MM.1S (cell line): ENCODE measurements at regions not wholly inside any gene's neighbourhood (a gene's known extent, or its start where the extent isn't known, plus 50 kb on each side); places are given as distances from the start of the nearest gene placed in this dataset.

ENCODE experiments used
- DNase-seq: peaks from one replicate; pipeline ENCODE4 v3.0.0-alpha.2; 2015
- H2AFZ ChIP-seq: fragments of 300-600 bp; sonication (generic); 2 replicates; pipeline ENCODE4 v1.6.0; 2016; ENCODE audit warnings: antibody characterized with exemption, low read length
- H3F3A ChIP-seq: fragments of 300-600 bp; sonication (generic); 2 replicates; pipeline ENCODE4 v1.6.1; 2016; ENCODE audit warnings: mild to moderate bottlenecking, antibody characterized with exemption, low read length, moderate library complexity, mixed read lengths; ENCODE audit not compliant: insufficient read depth
- H3K27ac ChIP-seq: fragments of 300-600 bp; sonication (generic); 2 replicates; pipeline ENCODE4 v1.5.1; 2016; ENCODE audit warnings: mild to moderate bottlenecking, low read length
- H3K27me3 ChIP-seq: fragments of 300-600 bp; sonication (generic); replicated peaks from 2 replicates; pipeline ENCODE4 v1.6.0; 2016; ENCODE audit warnings: low read length; ENCODE audit not compliant: insufficient read depth
- H3K36me3 ChIP-seq: fragments of 300-600 bp; sonication (generic); replicated peaks from 2 replicates; pipeline ENCODE4 v1.6.1; 2016; ENCODE audit warnings: mild to moderate bottlenecking, low read length, mixed read lengths; ENCODE audit not compliant: insufficient read depth
- H3K4me1 ChIP-seq: fragments of 300-600 bp; sonication (generic); 2 replicates; pipeline ENCODE4 v1.6.1; 2016; ENCODE audit warnings: low read length, mixed read lengths
- H3K4me2 ChIP-seq: fragments of 300-600 bp; sonication (generic); 2 replicates; pipeline ENCODE4 v1.6.0; 2016; ENCODE audit warnings: low read depth, low read length
- H3K4me3 ChIP-seq: fragments of 300-600 bp; sonication (generic); 2 replicates; pipeline ENCODE4 v1.5.1; 2016; ENCODE audit warnings: low read length, mixed read lengths
- H3K79me2 ChIP-seq: fragments of 300-600 bp; sonication (generic); 2 replicates; pipeline ENCODE4 v1.6.1; 2016; ENCODE audit warnings: mixed run types, low read length, mixed read lengths
- H3K9ac ChIP-seq: fragments of 300-600 bp; sonication (generic); 2 replicates; pipeline ENCODE4 v1.6.1; 2016; ENCODE audit warnings: low read length, mixed read lengths
- H3K9me2 ChIP-seq: fragments of 300-600 bp; sonication (generic); replicated peaks from 2 replicates; pipeline ENCODE4 v1.6.1; 2016; ENCODE audit warnings: mild to moderate bottlenecking, low read length, mixed read lengths; ENCODE audit not compliant: insufficient read depth
- H3K9me3 ChIP-seq: fragments of 300-600 bp; sonication (generic); replicated peaks from 2 replicates; pipeline ENCODE4 v1.6.1; 2016; ENCODE audit warnings: mild to moderate bottlenecking, low read length, mixed read lengths; ENCODE audit not compliant: insufficient read depth
- H4K20me1 ChIP-seq: fragments of 300-600 bp; sonication (generic); 2 replicates; pipeline ENCODE4 v1.6.1; 2016; ENCODE audit warnings: mild to moderate bottlenecking, low read length, moderate library complexity, mixed read lengths; ENCODE audit not compliant: insufficient read depth
- EZH2 ChIP-seq: fragments of 300-600 bp; sonication (generic); optimal IDR thresholded peaks from 2 replicates; pipeline ENCODE3; 2017; ENCODE audit warnings: low read depth, mild to moderate bottlenecking, antibody characterized with exemption, low read length, mixed read lengths
- EZH2phosphoT487 ChIP-seq: fragments of 300-600 bp; sonication (generic); IDR thresholded peaks from 2 replicates; pipeline ENCODE4 v1.6.1; 2018; ENCODE audit warnings: antibody characterized with exemption, low read length
- TF ChIP-seq, protein P1 (sequence below): fragments of 300-600 bp; sonication (generic); IDR thresholded peaks from 2 replicates; pipeline ENCODE4 v1.5.1; 2016; ENCODE audit warnings: antibody characterized with exemption, low read length, mixed read lengths

DNA sequence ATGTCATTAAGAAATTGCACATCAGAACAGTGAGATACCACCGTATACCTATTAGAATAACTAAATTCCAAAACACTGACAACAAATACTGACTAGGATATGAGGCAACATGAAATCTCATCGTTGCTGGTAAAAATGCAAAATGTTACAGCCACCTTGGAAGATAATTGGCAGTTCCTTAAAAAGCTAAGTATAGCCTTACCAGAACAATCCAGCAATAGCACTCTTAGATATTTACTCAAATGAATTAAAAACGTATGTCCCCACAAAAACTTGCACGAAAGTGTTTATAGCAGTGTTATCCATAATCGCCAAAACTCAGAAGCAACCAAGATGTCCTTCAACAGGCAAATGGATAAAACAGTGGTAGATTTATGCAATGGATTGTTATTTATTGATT is 241.7 kb downstream of the EPHA4 start:
- H4K20me1 ChIP-seq = no peaks in the 10 kb centered on the region
- no peaks in the 10 kb centered on the region for H3K27me3 ChIP-seq
- no peak overlapping the region for H3K9ac ChIP-seq
- H3K9me3 ChIP-seq = no peaks in the 10 kb centered on the region
- no peak overlapping the region for H3K4me2 ChIP-seq
- H3K36me3 ChIP-seq = no peaks in the 10 kb centered on the region
- no peaks in the 10 kb centered on the region for H3K9me2 ChIP-seq
- H3K4me1 ChIP-seq = no peaks in the 10 kb centered on the region
- no peak overlapping the region for H3K4me3 ChIP-seq
- TF ChIP-seq, protein P1, sequence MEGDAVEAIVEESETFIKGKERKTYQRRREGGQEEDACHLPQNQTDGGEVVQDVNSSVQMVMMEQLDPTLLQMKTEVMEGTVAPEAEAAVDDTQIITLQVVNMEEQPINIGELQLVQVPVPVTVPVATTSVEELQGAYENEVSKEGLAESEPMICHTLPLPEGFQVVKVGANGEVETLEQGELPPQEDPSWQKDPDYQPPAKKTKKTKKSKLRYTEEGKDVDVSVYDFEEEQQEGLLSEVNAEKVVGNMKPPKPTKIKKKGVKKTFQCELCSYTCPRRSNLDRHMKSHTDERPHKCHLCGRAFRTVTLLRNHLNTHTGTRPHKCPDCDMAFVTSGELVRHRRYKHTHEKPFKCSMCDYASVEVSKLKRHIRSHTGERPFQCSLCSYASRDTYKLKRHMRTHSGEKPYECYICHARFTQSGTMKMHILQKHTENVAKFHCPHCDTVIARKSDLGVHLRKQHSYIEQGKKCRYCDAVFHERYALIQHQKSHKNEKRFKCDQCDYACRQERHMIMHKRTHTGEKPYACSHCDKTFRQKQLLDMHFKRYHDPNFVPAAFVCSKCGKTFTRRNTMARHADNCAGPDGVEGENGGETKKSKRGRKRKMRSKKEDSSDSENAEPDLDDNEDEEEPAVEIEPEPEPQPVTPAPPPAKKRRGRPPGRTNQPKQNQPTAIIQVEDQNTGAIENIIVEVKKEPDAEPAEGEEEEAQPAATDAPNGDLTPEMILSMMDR = no peak
- TF ChIP-seq EZH2phosphoT487 = no peak
- TF ChIP-seq EZH2 = no peak
- H3F3A ChIP-seq = no peaks in the 10 kb centered on the region
- no peak overlapping the region for H3K27ac ChIP-seq
- H2AFZ ChIP-seq = no peak overlapping the region
- no peak for DNase-seq
- no peaks in the 10 kb centered on the region for H3K79me2 ChIP-seq

DNA sequence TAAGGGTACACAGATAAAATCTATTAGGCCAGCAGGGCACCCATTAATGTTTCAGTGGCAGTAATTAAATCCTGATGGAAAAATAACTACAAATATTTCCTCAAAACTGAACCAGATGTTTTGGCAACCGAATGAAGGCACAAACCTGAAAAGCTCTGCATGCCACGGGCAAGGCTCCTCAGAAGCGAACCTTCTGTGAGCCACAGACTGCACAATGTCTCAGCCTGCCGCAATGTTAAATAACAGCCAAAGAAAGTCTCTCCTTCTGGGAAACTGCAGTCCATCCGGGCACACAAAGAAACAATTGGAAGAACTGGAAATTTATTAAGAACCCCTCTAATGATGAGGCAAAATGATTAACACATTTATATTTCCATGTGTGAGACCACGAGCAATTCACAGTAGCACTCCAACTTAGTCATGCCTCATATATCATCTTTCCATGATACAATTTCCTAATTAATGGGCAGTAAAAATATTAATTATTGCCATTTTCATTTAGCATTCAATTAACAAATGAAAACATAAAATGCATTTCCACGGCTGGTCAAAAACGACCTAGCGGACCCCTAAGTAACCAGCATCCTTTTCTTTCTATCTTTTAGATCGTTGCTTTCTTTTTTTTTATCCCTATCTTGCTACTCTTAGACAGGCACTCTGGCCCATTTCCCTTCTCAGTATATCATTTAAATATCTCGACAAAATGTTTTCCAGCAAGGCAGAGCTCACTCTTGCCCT is 237.5 kb downstream of the EPHA4 start:
- no peak overlapping the region for H2AFZ ChIP-seq
- no peak overlapping the region for H3K9ac ChIP-seq
- H3K36me3 ChIP-seq = no peaks in the 10 kb centered on the region
- TF ChIP-seq EZH2 (no peak), EZH2phosphoT487 (no peak)
- TF ChIP-seq, protein P1 = no peak
- no peak overlapping the region for H3K4me3 ChIP-seq
- H3K27me3 ChIP-seq = no peaks in the 10 kb centered on the region
- no peak for DNase-seq
- no peaks in the 10 kb centered on the region for H4K20me1 ChIP-seq
- H3K9me2 ChIP-seq = no peaks in the 10 kb centered on the region
- no peaks in the 10 kb centered on the region for H3K9me3 ChIP-seq
- H3K27ac ChIP-seq = no peak overlapping the region
- no peaks in the 10 kb centered on the region for H3K79me2 ChIP-seq
- no peak overlapping the region for H3K4me2 ChIP-seq
- no peaks in the 10 kb centered on the region for H3F3A ChIP-seq
- H3K4me1 ChIP-seq = no peaks in the 10 kb centered on the region

DNA sequence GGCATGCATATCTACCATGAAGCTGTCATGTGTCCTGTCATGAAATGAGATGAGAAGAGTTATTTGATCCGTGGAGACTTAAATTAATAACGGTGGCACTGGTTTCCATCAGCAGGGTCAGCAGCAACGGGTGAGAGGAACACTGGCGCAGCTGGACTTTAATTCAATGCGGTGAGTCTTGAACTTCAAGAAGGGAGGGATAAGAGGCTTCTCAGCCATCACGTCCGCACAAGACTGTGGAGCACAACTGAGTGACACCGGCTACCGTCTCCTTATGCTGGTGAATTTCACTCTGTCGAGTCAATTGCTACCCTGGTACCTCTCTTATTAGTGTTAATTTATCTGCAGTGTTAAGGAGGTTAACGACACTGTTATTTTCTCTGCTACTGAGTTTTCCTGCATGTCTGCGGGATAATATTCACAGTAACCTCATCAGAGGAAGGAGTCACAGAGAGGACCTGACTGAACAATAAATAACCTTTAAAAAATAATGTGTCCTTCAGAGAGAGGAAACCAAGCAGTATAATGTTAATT is 236.8 kb downstream of the EPHA4 start:
- Histone ChIP-seq H3K27ac (no peak overlapping the region), H2AFZ (no peak overlapping the region), H3K4me2 (no peak overlapping the region), H3K4me3 (no peak overlapping the region), H3K9me2 (no peaks in the 10 kb centered on the region), H3F3A (no peaks in the 10 kb centered on the region), H4K20me1 (no peaks in the 10 kb centered on the region), H3K27me3 (no peaks in the 10 kb centered on the region), H3K9me3 (no peaks in the 10 kb centered on the region), H3K79me2 (no peaks in the 10 kb centered on the region), H3K9ac (no peak overlapping the region), H3K4me1 (no peaks in the 10 kb centered on the region), H3K36me3 (no peaks in the 10 kb centered on the region)
- TF ChIP-seq EZH2phosphoT487 (no peak), EZH2 (no peak)
- TF ChIP-seq, protein P1 = no peak
- DNase-seq = no peak
